GM18907 (cell line): ENCODE measurements at regions not wholly inside any gene's neighbourhood (a gene's known extent, or its start where the extent isn't known, plus 50 kb on each side); places are given as distances from the start of the nearest gene placed in this dataset.

Source experiments
- ATAC-seq: cut with Tn5 transposase; IDR thresholded peaks from one replicate; pipeline ENCODE4 v1.9.1; 2021; ENCODE audit warnings: mild to moderate bottlenecking, moderate library complexity; ENCODE audit not compliant: unreplicated experiment

DNA sequence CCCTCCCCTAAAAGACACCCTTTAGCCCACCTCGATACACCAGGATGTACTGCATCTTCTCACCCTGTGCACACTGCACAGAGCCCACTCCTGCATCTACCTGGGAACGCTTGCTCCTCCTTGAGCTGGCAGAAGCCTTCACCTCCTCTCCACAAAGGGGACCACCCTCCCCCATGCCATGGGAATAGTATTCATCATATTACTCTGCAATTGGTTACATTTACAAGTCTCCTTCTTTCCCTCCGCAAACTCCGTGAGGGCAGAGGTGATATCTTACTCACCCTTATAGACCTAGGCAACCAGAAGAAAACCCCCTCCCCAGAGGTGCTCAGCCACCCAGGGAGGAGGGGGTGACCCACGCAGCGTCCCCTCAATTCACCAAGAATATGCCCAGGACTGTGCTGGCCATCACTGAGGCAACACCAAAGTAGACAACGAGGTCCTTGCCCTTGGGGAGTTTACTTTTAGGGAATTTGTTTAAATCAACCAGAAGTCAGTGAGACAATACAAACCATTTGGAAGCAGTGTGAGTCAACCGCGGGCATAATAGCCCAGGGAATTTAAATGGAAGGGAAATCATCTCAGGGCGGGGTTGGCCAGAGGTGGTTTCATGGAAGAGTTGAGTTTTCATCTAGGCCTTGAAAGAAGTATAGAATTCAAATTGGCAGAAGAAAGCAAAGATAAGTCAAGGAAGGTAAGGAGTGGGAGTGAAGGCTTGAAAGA lies 214.5 kb downstream of the BARX2 start:
- ATAC-seq: no peak

DNA sequence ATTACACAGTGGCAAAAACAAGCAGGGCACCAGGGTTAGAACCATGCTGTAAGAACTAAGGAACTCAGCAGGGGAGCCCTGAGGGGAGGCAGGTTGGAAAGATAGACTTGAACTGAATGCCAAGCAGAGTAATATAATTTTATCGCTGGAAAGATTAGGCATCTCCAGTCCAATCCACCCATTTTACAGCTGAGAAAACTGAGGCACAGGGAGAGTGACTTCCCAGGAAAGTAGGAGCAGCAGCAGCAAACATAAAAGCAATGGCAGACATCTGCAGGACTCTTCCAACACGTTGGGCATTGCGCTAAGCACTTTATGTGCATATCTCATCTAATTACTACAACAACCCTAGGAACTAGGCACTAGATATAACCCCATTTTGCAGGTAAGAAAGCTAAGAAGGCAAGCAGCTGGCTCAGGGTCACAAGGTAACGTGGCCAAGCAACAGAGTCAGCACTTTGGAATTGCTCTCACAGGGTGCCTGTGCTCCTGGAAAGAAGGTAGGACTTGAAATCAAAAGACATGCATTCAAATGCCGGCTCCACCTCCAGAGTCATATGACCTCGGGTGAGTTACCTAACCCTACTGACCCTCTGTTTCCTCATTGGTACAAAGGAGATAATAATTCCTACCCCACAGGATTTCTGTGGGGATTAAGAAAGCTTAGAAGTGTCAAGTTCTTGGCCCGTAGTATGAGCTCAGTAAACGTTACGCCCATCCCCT lies 215.3 kb downstream of the BARX2 start:
- no peak for ATAC-seq

DNA sequence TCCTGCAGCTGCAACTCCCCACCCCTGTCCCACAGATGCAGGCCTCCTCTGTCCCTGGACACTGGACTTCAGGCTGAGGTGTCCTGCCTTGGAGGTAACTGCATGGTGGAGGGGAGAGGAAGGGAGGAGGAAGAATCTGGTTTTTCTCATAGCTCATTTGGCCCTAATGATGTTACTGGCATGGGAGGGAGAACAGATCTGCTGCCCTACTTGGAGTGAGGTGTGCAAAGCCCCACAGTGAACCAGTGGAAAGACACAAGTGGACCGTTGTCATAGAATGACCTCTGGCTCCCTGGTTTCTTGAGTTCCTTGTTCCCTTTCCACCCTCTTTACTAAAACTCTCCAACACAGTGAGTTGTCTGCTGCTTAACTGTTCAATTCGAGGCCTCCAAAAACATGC lies 215.9 kb downstream of the BARX2 start:
- no peak for ATAC-seq

DNA sequence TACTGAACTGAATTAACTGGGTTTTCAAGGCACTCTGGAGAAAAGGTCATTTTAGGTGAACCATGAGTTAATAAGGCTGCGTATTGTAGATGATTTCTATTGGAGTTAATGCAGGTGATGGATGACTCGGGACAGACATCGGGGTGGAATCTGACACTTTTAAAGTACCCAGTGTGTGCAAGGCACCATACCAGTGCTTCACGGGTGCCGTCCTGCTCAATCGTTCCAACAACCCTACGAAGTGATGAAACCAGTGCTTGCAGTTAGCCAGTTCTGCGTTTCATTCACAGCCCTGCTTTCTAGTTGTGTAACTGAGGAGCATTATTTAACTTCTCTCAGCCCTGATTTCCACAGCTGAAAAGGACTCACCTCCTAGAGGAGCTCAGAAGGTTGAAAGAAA lies 216.5 kb downstream of the BARX2 start:
- no peak for ATAC-seq

DNA sequence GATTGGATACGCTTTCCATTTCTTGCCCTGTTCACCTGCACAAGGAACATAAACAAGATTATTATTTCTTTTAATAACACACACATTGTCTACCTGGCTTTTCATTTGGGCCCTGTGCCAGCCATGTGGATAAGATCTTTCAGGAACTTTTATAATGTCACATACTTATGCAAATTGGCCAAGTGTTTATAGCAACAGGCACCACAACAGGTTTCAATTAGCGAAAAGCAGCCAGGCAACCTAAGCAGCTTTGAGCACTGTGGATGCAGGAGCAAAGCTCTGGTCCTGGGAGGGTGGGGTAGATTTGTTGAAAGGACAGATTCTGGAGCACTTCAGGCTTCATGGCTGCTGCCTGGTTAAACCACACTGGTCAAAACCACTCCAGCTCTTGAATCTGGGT lies 217.4 kb downstream of the BARX2 start:
- no peak for ATAC-seq

DNA sequence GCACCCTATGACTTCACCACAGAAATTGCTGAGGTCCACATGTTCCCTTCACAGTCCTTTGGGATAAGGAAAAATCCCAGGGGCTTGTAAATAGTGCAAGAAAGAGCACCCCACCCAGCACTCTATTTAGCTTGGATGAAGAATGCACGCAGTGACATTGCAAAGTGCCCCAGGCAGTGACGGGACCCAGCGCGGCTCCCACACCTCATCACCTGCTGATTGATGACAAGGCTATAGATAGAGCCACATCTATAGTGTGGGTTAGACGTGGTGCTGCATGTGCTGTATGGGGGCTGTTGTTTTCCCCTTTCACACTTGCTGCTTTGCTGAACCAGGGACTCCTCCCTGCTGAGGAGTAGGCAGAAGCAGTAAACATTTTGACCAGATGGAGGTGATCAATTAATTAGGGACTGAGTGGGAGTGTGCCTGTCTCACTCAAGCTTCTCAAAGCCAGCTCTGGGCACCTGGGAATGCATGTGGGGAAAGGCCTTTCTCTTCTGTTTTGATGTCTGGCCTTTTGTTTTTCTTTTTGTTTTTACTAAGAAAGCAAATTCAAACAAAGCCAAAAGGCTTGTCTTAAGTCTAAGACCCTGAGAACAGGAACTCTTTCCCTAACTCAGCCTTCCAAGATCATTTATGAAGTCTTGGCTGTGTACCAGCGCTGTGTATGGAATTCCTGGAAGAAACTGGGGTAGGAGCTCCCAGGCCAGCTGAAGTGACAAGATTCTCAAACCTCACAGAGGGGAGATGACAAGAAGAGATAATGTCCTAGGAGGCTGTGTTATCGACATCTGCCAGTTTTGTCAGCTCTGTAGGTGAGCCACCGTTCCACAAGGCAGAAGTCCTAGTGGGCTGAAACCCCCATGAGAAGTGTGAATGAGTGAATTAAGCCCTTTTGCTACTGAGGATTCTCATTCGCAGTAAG lies 219.7 kb downstream of the BARX2 start:
- ATAC-seq: no peak

GRCh38 chr11:129596351-129596750 lies 219.3 kb upstream of the TMEM45B start:
- ATAC-seq: no peak

DNA sequence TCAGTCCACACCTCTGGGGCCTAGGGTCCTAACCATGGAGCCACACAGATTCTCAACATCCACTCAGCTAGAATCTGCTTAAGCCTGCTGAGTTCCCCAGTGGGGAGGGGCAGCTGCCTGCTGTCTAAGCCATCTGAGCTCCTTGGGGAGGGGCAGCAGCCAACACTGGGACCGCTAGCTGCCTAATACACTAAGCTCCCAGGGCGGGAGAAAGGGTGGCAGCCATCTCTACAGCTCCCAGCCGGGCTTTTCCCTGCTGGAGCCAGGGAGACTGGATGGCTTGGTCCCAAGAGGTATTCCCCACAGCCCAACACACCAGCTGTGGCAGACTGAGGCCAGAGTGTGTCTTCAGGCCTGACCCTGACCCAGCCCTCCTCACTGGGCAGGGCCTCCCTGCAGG lies 217.3 kb upstream of the TMEM45B start:
- ATAC-seq: no peak

- no peak for ATAC-seq
Measured at GRCh38 chr11:129605815-129606214, 209.8 kb upstream of the TMEM45B start.

DNA sequence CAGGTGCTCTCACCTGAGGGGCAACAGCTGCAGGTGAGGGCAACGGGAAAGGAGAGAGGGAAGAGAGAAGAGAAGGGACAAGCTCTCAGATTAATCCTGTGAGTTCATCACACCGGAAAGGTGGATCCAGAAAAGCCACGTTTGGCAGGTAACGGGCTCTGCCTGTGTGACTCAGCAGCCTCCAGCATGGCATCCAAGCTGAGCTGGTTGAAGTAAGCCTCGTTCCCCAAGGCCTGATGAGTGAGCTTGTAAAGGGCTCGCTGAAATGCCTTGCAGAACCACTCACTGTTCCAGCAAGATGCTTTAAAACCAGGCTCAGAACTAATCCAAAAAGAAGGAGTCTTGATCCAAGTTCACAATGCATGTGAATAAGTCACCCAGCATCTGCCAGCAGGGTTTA lies 206.9 kb upstream of the TMEM45B start:
- no peak for ATAC-seq

- ATAC-seq: no peak
Measured at GRCh38 chr11:129610125-129610524, 205.5 kb upstream of the TMEM45B start.

GRCh38 chr11:129610545-129610944 lies 205.1 kb upstream of the TMEM45B start:
- ATAC-seq: no peak

DNA sequence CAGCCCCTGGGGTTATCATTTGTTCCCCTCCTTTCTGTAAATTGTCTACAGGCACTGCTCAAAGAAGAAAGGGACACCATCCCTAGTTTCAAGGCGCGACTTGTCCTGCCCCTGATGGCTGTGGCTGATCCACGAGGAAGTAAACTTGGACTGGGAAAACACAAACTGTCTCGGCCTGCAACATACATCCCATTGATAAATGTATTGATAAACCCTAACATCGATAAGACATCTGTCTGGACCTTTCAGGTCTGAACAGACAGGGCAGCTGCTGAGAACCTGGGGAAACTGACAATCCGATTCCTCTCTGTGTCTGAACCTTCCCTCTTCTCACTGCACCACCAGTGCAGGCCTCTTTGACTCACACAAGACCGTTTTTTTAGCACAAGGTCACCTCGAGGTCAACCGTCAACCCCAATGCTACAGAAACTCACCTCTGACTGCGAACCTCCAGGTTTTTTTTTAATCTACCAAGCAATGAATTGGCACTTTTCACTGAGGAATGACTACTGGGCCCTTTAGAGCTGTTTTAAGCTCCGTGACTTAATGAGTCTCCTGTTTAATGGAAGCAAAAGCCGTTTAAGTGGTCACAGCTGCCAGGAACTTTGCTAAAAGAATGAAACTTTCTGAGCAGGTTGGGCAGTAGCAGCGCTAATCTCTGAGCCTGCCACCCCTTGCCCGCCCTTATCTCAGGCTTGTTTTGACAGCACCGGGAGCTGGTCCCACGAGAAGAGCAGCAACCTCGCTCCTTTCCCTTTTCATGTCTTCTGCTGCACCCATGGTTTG lies 203.8 kb upstream of the TMEM45B start:
- ATAC-seq: no peak

- no peak for ATAC-seq
Measured at GRCh38 chr11:129612447-129612961, 203.1 kb upstream of the TMEM45B start.

- ATAC-seq: no peak
Measured at GRCh38 chr11:129613071-129613470, 202.6 kb upstream of the TMEM45B start.

GRCh38 chr11:129614256-129614944 lies 201.2 kb upstream of the TMEM45B start:
- ATAC-seq: no peak

DNA sequence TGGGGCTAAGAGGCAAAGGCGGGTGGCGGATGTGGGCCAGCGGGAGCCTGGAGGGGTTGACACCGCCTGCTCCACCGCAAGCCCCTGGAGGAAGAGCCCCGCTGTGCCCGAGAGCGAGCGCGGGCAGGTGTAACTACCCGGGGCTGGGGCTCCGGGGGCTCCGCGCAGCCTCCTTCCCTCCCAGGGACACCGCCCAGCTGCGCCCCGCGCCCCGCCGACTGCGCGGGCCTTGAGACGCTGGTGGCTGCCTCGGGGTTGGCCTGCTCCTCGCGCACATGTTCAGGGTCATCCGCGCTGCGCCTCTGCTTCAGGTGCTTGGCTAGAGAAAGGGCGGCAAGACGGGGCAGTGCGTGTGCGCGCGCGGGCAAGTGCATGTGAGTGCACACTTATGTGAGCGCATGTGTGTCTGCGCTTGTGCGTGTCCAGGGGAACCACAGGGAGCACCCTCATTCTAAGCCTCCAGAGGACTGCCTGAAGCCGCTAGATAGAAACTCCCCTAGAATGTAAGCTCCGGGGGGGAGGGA lies 197.5 kb upstream of the TMEM45B start:
- no peak for ATAC-seq

- ATAC-seq: no peak
Measured at GRCh38 chr11:129620237-129621104, 195.2 kb upstream of the TMEM45B start.

DNA sequence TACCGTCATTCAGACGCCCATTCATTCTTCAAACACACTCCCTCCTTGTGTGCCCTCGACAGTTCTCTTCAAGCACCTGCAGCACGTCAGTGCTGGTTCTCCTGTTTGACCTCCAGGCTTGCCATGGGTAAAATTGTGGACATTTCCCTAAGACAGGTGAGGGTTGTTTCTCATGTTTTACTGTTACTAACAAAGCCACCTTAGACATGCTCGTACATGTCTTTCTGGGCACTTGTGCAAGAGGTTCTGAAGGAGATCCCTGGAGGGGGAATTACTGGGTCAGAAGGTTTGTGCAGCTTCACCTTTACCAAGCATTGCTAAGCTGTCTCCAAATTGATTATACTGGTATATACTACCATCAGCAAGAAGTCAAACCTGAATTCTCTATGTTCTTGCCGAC lies 189.7 kb upstream of the TMEM45B start:
- ATAC-seq: no peak
